Astrocyte (in vitro differentiated cells and primary cell): ENCODE measurements at regions not wholly inside any gene's neighbourhood (a gene's known extent, or its start where the extent isn't known, plus 50 kb on each side); places are given as distances from the start of the nearest gene placed in this dataset.

Source experiments
- EZH2 ChIP-seq: IDR thresholded peaks from 2 replicates; pipeline ENCODE4 v1.6.1; 2012; ENCODE audit warnings: mild to moderate bottlenecking, low read length, inconsistent platforms; ENCODE audit not compliant: insufficient read depth
- TF ChIP-seq, protein P1 (sequence below): IDR thresholded peaks from 2 replicates; pipeline ENCODE4 v1.5.1; 2011; ENCODE audit warnings: low read depth, mild to moderate bottlenecking, inconsistent platforms, low read length, moderate library complexity; ENCODE audit not compliant: insufficient read depth

DNA sequence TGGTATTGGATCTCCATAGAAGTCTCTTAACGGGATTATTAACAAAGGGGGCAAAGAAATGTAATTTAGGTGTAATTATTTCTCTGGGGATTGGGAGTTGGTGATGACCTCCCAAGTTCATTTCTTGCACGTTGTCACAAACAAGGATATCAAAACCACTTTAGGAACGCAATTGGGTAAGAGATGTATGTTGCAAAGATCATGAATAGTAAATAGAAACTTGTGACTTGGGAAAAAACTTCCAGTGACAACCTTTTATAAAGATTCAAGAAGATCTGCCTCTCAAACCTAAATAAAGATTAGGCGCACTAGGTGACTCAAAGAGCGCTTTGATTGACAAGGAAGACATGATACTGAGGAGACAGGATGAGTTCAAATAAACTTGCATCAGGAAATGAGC is 127.8 kb upstream of the TRIB2 start:
- TF ChIP-seq, protein P1, sequence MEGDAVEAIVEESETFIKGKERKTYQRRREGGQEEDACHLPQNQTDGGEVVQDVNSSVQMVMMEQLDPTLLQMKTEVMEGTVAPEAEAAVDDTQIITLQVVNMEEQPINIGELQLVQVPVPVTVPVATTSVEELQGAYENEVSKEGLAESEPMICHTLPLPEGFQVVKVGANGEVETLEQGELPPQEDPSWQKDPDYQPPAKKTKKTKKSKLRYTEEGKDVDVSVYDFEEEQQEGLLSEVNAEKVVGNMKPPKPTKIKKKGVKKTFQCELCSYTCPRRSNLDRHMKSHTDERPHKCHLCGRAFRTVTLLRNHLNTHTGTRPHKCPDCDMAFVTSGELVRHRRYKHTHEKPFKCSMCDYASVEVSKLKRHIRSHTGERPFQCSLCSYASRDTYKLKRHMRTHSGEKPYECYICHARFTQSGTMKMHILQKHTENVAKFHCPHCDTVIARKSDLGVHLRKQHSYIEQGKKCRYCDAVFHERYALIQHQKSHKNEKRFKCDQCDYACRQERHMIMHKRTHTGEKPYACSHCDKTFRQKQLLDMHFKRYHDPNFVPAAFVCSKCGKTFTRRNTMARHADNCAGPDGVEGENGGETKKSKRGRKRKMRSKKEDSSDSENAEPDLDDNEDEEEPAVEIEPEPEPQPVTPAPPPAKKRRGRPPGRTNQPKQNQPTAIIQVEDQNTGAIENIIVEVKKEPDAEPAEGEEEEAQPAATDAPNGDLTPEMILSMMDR: no peak
- no peak for TF ChIP-seq EZH2
